ENCODE measurements at regions not wholly inside any gene's neighbourhood (a gene's known extent, or its start where the extent isn't known, plus 50 kb on each side); places are given as distances from the start of the nearest gene placed in this dataset.
"Not testable (repeated sequence)": the region's sequence is repeated elsewhere in the genome, so short reads cannot be mapped to it uniquely, and the experiment has no call there.

DNA sequence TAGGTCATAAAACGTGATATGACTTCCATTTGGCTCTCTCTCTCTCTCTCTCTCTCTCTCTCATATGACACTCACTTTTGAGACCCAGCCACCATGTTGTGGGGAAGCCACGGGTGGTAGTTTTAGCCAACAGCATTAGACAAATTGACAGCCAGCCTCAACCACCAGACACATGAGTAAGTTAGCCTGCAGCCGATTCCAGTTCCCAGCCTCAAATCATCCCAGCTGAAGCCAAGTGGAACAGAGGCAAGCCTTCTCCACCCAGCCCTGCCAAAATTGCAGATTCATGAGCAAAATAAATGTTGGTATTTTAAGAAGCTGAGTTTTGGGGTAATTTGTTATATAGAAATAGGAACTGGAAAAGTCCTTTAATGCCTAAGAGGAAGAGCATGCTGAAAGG lies 98.0 kb upstream of the DNAH14 start (continued):
- TF ChIP-seq, protein P1, sequence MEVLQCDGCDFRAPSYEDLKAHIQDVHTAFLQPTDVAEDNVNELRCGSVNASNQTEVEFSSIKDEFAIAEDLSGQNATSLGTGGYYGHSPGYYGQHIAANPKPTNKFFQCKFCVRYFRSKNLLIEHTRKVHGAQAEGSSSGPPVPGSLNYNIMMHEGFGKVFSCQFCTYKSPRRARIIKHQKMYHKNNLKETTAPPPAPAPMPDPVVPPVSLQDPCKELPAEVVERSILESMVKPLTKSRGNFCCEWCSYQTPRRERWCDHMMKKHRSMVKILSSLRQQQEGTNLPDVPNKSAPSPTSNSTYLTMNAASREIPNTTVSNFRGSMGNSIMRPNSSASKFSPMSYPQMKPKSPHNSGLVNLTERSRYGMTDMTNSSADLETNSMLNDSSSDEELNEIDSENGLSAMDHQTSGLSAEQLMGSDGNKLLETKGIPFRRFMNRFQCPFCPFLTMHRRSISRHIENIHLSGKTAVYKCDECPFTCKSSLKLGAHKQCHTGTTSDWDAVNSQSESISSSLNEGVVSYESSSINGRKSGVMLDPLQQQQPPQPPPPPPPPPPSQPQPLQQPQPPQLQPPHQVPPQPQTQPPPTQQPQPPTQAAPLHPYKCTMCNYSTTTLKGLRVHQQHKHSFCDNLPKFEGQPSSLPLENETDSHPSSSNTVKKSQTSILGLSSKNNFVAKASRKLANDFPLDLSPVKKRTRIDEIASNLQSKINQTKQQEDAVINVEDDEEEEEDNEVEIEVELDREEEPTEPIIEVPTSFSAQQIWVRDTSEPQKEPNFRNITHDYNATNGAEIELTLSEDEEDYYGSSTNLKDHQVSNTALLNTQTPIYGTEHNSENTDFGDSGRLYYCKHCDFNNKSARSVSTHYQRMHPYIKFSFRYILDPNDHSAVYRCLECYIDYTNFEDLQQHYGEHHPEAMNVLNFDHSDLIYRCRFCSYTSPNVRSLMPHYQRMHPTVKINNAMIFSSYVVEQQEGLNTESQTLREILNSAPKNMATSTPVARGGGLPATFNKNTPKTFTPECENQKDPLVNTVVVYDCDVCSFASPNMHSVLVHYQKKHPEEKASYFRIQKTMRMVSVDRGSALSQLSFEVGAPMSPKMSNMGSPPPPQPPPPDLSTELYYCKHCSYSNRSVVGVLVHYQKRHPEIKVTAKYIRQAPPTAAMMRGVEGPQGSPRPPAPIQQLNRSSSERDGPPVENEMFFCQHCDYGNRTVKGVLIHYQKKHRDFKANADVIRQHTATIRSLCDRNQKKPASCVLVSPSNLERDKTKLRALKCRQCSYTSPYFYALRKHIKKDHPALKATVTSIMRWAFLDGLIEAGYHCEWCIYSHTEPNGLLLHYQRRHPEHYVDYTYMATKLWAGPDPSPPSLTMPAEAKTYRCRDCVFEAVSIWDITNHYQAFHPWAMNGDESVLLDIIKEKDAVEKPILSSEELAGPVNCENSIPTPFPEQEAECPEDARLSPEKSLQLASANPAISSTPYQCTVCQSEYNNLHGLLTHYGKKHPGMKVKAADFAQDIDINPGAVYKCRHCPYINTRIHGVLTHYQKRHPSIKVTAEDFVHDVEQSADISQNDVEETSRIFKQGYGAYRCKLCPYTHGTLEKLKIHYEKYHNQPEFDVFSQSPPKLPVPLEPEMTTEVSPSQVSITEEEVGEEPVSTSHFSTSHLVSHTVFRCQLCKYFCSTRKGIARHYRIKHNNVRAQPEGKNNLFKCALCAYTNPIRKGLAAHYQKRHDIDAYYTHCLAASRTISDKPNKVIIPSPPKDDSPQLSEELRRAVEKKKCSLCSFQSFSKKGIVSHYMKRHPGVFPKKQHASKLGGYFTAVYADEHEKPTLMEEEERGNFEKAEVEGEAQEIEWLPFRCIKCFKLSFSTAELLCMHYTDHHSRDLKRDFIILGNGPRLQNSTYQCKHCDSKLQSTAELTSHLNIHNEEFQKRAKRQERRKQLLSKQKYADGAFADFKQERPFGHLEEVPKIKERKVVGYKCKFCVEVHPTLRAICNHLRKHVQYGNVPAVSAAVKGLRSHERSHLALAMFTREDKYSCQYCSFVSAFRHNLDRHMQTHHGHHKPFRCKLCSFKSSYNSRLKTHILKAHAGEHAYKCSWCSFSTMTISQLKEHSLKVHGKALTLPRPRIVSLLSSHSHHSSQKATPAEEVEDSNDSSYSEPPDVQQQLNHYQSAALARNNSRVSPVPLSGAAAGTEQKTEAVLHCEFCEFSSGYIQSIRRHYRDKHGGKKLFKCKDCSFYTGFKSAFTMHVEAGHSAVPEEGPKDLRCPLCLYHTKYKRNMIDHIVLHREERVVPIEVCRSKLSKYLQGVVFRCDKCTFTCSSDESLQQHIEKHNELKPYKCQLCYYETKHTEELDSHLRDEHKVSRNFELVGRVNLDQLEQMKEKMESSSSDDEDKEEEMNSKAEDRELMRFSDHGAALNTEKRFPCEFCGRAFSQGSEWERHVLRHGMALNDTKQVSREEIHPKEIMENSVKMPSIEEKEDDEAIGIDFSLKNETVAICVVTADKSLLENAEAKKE (CRISPR knock-in tag; IDR thresholded peaks at IDR 0.05): no peak
- TF ChIP-seq CREB1 (CRISPR knock-in tag; IDR thresholded peaks at IDR 0.05; ENCODE audit: low read depth): no peak
- no peak for TF ChIP-seq JUNB (IDR thresholded peaks at IDR 0.05; ENCODE audit: unreplicated experiment)

DNA sequence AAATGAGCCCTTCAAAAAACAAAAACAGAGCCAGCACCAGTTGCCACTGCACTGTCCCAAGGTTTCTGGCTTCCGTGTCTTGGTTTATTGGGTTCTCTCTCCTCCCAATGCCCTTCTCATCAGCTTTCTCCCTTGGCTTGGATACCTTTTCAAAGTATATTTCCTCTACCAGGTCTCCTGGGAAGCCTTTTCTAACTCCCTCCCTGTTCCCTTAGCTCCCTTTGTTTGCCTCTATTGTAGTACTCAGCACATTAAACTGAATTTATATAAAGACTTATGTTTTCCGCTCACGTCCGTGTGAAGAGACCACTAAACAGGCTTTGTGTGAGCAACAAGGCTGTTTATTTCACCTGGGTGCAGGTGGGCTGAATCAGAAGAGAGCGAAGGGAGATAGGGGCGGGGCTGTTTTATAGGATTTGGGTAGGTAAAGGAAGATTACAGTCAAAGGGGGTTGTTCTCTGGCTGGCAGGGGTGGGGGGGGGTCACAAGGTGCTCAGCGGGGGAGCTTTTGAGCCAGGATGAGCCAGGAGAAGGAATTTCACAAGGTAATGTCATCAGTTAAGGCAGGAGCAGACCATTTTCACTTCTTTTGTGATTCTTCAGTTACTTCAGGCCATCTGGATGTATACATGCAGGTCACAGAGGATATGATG lies 89.7 kb upstream of the DNAH14 start:
- not testable (repeated sequence) for H3K4me1 Mint-ChIP-seq; H3K36me3 ChIP-seq (ENCODE audit: insufficient read depth); H3F3A ChIP-seq (replicated peaks; ENCODE audit: low read depth); H3K79me2 ChIP-seq (replicated peaks; ENCODE audit: insufficient read depth); H3K4me3 Mint-ChIP-seq; H3K27me3 ChIP-seq (ENCODE audit: insufficient read depth); H3K4me3 ChIP-seq; H3K4me1 ChIP-seq (ENCODE audit: insufficient read depth); H4K20me1 ChIP-seq (replicated peaks; ENCODE audit: insufficient read depth); H3K27me3 Mint-ChIP-seq (ENCODE audit: insufficient read depth, low read depth, poor library complexity)
- Mint-ChIP-seq H3K27ac (peak overlapping the region; percentile 54), H3K9me3 (peaks cover 15% of the 10 kb centered on the region), H3K36me3 (ENCODE audit: low read depth) (peaks cover 19% of the 10 kb centered on the region)
- DNase-seq (ENCODE audit: low spot score): peak; percentile 8
- Histone ChIP-seq H2AFZ (peak overlapping the region; percentile 82; the same call in 1 of the 2 replicates), H3K9me2 (ENCODE audit: insufficient read depth) (peaks cover 12% of the 10 kb centered on the region), H3K4me2 (0 out of 2 replicates have a peak overlapping the region, but pooled peaks have one; percentile 11), H3K27ac (ENCODE audit: low read depth) (0 out of 2 replicates have a peak overlapping the region, but pooled peaks have one; percentile 40)
- ATAC-seq: peak; percentile 62

DNA sequence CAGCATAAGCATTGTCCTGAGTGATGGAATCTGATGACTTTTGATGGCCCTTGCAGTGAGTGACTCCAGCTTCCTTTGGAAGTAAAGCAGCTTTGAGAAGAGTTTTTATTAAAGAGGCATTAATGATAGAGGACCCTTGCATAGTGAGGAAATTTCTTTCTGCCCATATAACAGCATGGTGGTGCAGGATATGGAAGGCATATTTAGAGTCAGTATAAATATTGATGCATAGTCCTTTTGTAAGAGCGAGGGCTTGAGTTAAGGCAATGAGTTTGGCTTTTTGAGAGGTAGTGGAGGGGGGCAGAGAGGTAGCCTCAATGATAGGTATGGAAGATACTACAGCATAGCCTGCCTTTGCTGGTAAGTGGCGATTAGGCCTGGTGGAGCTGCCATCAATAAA lies 87.7 kb upstream of the DNAH14 start:
- peaks cover 12% of the 10 kb centered on the region for H3K9me2 ChIP-seq (ENCODE audit: insufficient read depth)
- H4K20me1 ChIP-seq (replicated peaks; ENCODE audit: insufficient read depth); H3K27me3 Mint-ChIP-seq (ENCODE audit: insufficient read depth, low read depth, poor library complexity); H3K27ac ChIP-seq (ENCODE audit: low read depth); H3K36me3 ChIP-seq (ENCODE audit: insufficient read depth); H2AFZ ChIP-seq; ATAC-seq; H3K4me1 Mint-ChIP-seq; H3K4me1 ChIP-seq (ENCODE audit: insufficient read depth); H3K27ac Mint-ChIP-seq; H3K4me2 ChIP-seq; DNase-seq (ENCODE audit: low spot score); H3F3A ChIP-seq (replicated peaks; ENCODE audit: low read depth); H3K27me3 ChIP-seq (ENCODE audit: insufficient read depth); H3K4me3 Mint-ChIP-seq; H3K4me3 ChIP-seq; H3K79me2 ChIP-seq (replicated peaks; ENCODE audit: insufficient read depth): not testable (repeated sequence)
- Mint-ChIP-seq H3K36me3 (ENCODE audit: low read depth) (peaks cover 36% of the 10 kb centered on the region), H3K9me3 (peaks cover 34% of the 10 kb centered on the region)
